IMR-90 (cell line): ENCODE measurements at regions not wholly inside any gene's neighbourhood (a gene's known extent, or its start where the extent isn't known, plus 50 kb on each side); places are given as distances from the start of the nearest gene placed in this dataset.

Source experiments
- CEBPB ChIP-seq: IDR thresholded peaks from 2 replicates; pipeline ENCODE4 v1.6.1; 2012; ENCODE audit warnings: low read depth, low read length, improper control_type of control experiment
- SMC3 ChIP-seq: fragments of 150-350 bp; IDR thresholded peaks from 2 replicates; pipeline ENCODE4 v1.6.1; 2016; ENCODE audit warnings: low read depth, mild to moderate bottlenecking, antibody characterized with exemption, low read length, moderate library complexity
- TF ChIP-seq, protein P1 (sequence below): conservative IDR thresholded peaks from 2 replicates; pipeline ENCODE4 v1.5.1; 2012; ENCODE audit warnings: mild to moderate bottlenecking, low read depth, low read length, improper control_type of control experiment

DNA sequence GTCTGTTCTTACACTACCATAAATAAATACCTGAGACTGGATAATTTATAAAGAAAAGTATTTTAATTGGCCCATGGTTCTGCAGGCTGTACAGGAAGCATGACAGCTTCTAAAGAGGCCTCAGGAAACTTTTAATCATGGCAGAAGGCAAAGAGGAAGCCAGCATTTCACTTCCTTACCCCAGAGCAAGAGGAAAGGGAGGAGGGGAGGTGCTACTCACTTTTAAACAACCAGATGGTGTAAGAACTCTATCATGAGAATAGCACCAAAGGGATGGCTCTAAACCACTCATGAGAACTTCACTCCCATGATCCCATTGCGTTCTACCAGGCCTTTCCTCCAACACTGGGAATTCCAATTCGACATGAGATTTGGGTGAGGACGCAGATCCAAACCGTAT is 344.4 kb upstream of the SLC39A10 start:
- TF ChIP-seq SMC3 (no peak), CEBPB (no peak)
- TF ChIP-seq, protein P1, sequence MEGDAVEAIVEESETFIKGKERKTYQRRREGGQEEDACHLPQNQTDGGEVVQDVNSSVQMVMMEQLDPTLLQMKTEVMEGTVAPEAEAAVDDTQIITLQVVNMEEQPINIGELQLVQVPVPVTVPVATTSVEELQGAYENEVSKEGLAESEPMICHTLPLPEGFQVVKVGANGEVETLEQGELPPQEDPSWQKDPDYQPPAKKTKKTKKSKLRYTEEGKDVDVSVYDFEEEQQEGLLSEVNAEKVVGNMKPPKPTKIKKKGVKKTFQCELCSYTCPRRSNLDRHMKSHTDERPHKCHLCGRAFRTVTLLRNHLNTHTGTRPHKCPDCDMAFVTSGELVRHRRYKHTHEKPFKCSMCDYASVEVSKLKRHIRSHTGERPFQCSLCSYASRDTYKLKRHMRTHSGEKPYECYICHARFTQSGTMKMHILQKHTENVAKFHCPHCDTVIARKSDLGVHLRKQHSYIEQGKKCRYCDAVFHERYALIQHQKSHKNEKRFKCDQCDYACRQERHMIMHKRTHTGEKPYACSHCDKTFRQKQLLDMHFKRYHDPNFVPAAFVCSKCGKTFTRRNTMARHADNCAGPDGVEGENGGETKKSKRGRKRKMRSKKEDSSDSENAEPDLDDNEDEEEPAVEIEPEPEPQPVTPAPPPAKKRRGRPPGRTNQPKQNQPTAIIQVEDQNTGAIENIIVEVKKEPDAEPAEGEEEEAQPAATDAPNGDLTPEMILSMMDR = no peak
